Astrocyte (in vitro differentiated cells and primary cell): ENCODE measurements at regions not wholly inside any gene's neighbourhood (a gene's known extent, or its start where the extent isn't known, plus 50 kb on each side); places are given as distances from the start of the nearest gene placed in this dataset.

Experiments used
- DNase-seq: peaks from one replicate; pipeline ENCODE4 v3.0.0-alpha.2; 2010; ENCODE audit warnings: low read depth
- FAIRE-seq: peaks from 2 replicates; lab custom pipeline; 2011; peaks lifted over from hg19 to GRCh38; lab: Jason Lieb, UNC
- H2AFZ ChIP-seq: 2 replicates; pipeline ENCODE4 v1.6.0; 2012; ENCODE audit warnings: low read depth, low read length, inconsistent platforms
- H3K27ac ChIP-seq: 2 replicates; pipeline ENCODE4 v1.5.1; 2011; ENCODE audit warnings: low read depth, low read length, inconsistent platforms
- H3K27me3 ChIP-seq: 2 replicates; pipeline ENCODE4 v1.6.0; 2011; ENCODE audit warnings: low read length, inconsistent platforms; ENCODE audit not compliant: insufficient read depth
- H3K36me3 ChIP-seq: 2 replicates; pipeline ENCODE4 v1.5.1; 2011; ENCODE audit warnings: low read length, inconsistent platforms; ENCODE audit not compliant: insufficient read depth
- H3K4me1 ChIP-seq: 2 replicates; pipeline ENCODE4 v1.5.1; 2011; ENCODE audit warnings: low read length, inconsistent platforms; ENCODE audit not compliant: insufficient read depth
- H3K4me2 ChIP-seq: 2 replicates; pipeline ENCODE4 v1.6.0; 2012; ENCODE audit warnings: low read length, inconsistent platforms
- H3K4me3 ChIP-seq: 2 replicates; pipeline ENCODE4 v1.5.1; 2011; ENCODE audit warnings: low read depth, mild to moderate bottlenecking, low read length, inconsistent platforms; ENCODE audit not compliant: insufficient read depth
- H3K79me2 ChIP-seq: 2 replicates; pipeline ENCODE4 v1.6.0; 2012; ENCODE audit warnings: mild to moderate bottlenecking, low read length, inconsistent platforms; ENCODE audit not compliant: insufficient read depth
- H3K9ac ChIP-seq: 2 replicates; pipeline ENCODE4 v1.6.0; 2012; ENCODE audit warnings: mild to moderate bottlenecking, low read length, inconsistent platforms
- H3K9me3 ChIP-seq: 2 replicates; pipeline ENCODE4 v1.5.1; 2012; ENCODE audit warnings: low read depth, mild to moderate bottlenecking, low read length, inconsistent platforms; ENCODE audit not compliant: insufficient read depth
- H4K20me1 ChIP-seq: 2 replicates; pipeline ENCODE4 v1.6.0; 2012; ENCODE audit warnings: low read length, inconsistent platforms; ENCODE audit not compliant: insufficient read depth
- H3K27ac Mint-ChIP-seq: one replicate; pipeline ENCODE4 v1.8.0; 2021; ENCODE audit warnings: mild to moderate bottlenecking, mixed read lengths; ENCODE audit not compliant: unreplicated experiment
- H3K27me3 Mint-ChIP-seq: one replicate; pipeline ENCODE4 v1.8.0; 2021; ENCODE audit warnings: low read depth, mixed read lengths; ENCODE audit not compliant: unreplicated experiment
- H3K36me3 Mint-ChIP-seq: one replicate; pipeline ENCODE4 v1.8.0; 2021; ENCODE audit warnings: low read depth, mixed read lengths; ENCODE audit not compliant: unreplicated experiment
- H3K4me1 Mint-ChIP-seq: one replicate; pipeline ENCODE4 v1.8.0; 2021; ENCODE audit warnings: low read depth, mixed read lengths; ENCODE audit not compliant: unreplicated experiment
- H3K4me3 Mint-ChIP-seq: one replicate; pipeline ENCODE4 v1.8.0; 2021; ENCODE audit warnings: mild to moderate bottlenecking, moderate library complexity, mixed read lengths; ENCODE audit not compliant: unreplicated experiment
- H3K9me3 Mint-ChIP-seq: one replicate; pipeline ENCODE4 v1.8.0; 2021; ENCODE audit warnings: mild to moderate bottlenecking, mixed read lengths; ENCODE audit not compliant: unreplicated experiment
- EZH2 ChIP-seq: IDR thresholded peaks from 2 replicates; pipeline ENCODE4 v1.6.1; 2012; ENCODE audit warnings: mild to moderate bottlenecking, low read length, inconsistent platforms; ENCODE audit not compliant: insufficient read depth
- TF ChIP-seq, protein P1 (sequence below): IDR thresholded peaks from 2 replicates; pipeline ENCODE4 v1.5.1; 2011; ENCODE audit warnings: low read depth, mild to moderate bottlenecking, inconsistent platforms, low read length, moderate library complexity; ENCODE audit not compliant: insufficient read depth

DNA sequence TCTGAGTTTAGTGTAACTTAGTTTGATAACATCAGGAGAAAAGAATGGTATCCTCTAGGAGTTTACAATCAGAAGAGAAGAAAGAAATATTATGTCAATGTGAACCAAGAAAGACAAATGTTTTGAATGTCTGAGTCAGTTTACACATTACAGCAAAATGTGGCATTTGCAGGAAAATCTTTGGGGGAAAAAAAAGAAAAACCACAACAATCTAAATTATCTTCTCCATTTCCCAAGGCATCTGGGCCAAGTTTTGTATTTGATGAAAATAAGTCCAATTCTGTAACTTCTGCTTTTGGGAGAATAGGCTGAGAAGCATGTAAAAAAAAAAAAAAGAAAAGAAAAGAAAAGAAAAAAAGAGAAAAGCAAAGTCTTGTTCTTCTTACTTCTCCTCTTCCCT, 58.8 kb upstream of the FLRT2 start:
- Histone ChIP-seq H3K9ac (peak overlapping the region; percentile 48), H3K36me3 (no peaks in the 10 kb centered on the region), H3K9me3 (no peaks in the 10 kb centered on the region), H3K4me3 (no peak overlapping the region), H3K4me2 (peak overlapping the region; percentile 63), H3K27me3 (no peaks in the 10 kb centered on the region), H2AFZ (no peak overlapping the region), H3K4me1 (peaks cover 21% of the 10 kb centered on the region), H3K27ac (peak overlapping the region; percentile 76), H4K20me1 (no peaks in the 10 kb centered on the region), H3K79me2 (no peaks in the 10 kb centered on the region)
- TF ChIP-seq, protein P1, sequence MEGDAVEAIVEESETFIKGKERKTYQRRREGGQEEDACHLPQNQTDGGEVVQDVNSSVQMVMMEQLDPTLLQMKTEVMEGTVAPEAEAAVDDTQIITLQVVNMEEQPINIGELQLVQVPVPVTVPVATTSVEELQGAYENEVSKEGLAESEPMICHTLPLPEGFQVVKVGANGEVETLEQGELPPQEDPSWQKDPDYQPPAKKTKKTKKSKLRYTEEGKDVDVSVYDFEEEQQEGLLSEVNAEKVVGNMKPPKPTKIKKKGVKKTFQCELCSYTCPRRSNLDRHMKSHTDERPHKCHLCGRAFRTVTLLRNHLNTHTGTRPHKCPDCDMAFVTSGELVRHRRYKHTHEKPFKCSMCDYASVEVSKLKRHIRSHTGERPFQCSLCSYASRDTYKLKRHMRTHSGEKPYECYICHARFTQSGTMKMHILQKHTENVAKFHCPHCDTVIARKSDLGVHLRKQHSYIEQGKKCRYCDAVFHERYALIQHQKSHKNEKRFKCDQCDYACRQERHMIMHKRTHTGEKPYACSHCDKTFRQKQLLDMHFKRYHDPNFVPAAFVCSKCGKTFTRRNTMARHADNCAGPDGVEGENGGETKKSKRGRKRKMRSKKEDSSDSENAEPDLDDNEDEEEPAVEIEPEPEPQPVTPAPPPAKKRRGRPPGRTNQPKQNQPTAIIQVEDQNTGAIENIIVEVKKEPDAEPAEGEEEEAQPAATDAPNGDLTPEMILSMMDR: no peak
- no peak for TF ChIP-seq EZH2
- H3K27ac Mint-ChIP-seq: peak overlapping the region; percentile 92
- H3K9me3 Mint-ChIP-seq: no peaks in the 10 kb centered on the region
- no peaks in the 10 kb centered on the region for H3K36me3 Mint-ChIP-seq
- peak overlapping the region; percentile 13 for H3K4me3 Mint-ChIP-seq
- DNase-seq (peak; percentile 84), FAIRE-seq (no peak)
- peaks cover 42% of the 10 kb centered on the region for H3K4me1 Mint-ChIP-seq
- H3K27me3 Mint-ChIP-seq: no peaks in the 10 kb centered on the region

DNA sequence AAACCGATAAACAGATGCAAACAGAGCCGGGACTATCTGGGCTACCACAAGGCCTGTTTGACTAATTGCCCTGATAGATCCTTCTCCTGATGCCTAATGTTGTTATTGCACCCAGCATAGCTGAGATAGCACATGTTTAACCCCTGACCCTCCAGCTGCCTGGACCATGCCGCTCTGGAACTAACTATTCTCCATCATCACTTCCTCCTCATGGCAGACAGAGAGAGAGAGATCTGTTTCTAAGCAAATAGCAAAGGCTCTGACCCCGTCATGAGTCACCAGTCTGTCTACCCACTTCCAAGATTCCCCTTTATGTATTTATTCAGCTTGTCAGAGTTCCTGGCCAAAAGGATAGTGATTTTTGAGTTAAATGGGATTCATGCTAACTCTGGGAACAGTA, 58.2 kb upstream of the FLRT2 start:
- H3K4me1 Mint-ChIP-seq: peaks cover 40% of the 10 kb centered on the region
- Histone ChIP-seq H3K4me2 (peak overlapping the region; percentile 63), H3K4me3 (no peak overlapping the region), H3K36me3 (no peaks in the 10 kb centered on the region), H3K79me2 (no peaks in the 10 kb centered on the region), H3K27me3 (no peaks in the 10 kb centered on the region), H3K4me1 (peaks cover 21% of the 10 kb centered on the region), H3K27ac (peak overlapping the region; percentile 76), H3K9ac (peak overlapping the region; percentile 48), H4K20me1 (no peaks in the 10 kb centered on the region), H2AFZ (no peak overlapping the region), H3K9me3 (no peaks in the 10 kb centered on the region)
- no peaks in the 10 kb centered on the region for H3K27me3 Mint-ChIP-seq
- no peaks in the 10 kb centered on the region for H3K9me3 Mint-ChIP-seq
- no peak overlapping the region for H3K4me3 Mint-ChIP-seq
- DNase-seq (peak; percentile 98), FAIRE-seq (peak; percentile 94)
- H3K27ac Mint-ChIP-seq: peak overlapping the region; percentile 92
- H3K36me3 Mint-ChIP-seq: no peaks in the 10 kb centered on the region
- TF ChIP-seq, protein P1: no peak
- no peak for TF ChIP-seq EZH2

DNA sequence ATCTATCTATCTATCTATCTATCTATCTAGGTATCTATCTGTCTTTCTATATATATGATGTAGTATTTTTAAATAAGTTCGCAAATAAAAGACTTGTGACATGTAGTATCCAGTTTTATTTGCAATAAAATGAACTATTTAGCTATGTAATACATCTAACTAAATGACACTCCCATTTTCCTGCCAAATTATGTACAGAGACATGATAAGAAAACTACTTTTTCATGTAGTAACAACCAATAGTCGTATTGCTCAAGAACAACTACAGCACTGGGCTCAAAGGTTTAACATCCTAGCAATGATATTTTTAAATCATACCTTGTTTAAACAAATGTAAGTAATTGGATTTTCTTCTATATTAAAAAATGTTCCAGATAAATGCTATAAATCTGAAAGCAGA, 55.5 kb upstream of the FLRT2 start:
- Mint-ChIP-seq H3K4me1 (peaks cover 31% of the 10 kb centered on the region), H3K4me3 (no peak overlapping the region), H3K36me3 (no peaks in the 10 kb centered on the region), H3K27me3 (no peaks in the 10 kb centered on the region), H3K9me3 (no peaks in the 10 kb centered on the region), H3K27ac (no peak overlapping the region)
- DNase-seq (no peak), FAIRE-seq (no peak)
- Histone ChIP-seq H4K20me1 (no peaks in the 10 kb centered on the region), H3K9me3 (no peaks in the 10 kb centered on the region), H3K27ac (no peak overlapping the region), H3K4me1 (peaks cover 21% of the 10 kb centered on the region), H3K36me3 (no peaks in the 10 kb centered on the region), H3K27me3 (no peaks in the 10 kb centered on the region), H2AFZ (no peak overlapping the region), H3K79me2 (no peaks in the 10 kb centered on the region), H3K4me2 (no peak overlapping the region), H3K9ac (no peak overlapping the region), H3K4me3 (no peak overlapping the region)
- no peak for TF ChIP-seq EZH2
- TF ChIP-seq, protein P1: no peak
